ENCODE measurements at regions not wholly inside any gene's neighbourhood (a gene's known extent, or its start where the extent isn't known, plus 50 kb on each side); places are given as distances from the start of the nearest gene placed in this dataset.

DNA sequence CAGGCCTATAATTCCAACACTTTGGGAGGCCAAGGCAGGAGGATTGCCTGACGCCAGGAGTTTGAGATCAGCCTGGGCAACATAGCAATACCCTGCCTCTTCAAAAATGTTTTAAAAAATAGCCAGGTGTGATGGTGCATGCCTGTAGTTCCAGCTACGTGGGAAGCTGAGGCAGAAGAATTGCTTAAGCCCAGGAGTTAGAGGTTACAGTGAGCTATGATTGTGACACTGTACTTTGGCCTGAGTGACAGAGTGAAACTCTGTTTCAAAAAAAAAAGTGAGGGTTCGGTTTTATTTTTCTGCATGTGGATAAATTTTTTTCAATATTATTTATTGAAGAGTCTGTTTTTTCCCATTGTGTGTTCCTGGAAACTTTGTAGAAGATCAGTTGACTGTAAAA, 208.1 kb downstream of the SLC4A3 start:
- no peak for TF ChIP-seq POLR2A (IDR thresholded peaks at IDR 0.05; ENCODE audit: low read depth, low read length)
- TF ChIP-seq POLR2AphosphoS5 (IDR thresholded peaks at IDR 0.05; ENCODE audit: low read depth, low read length): no peak
